ENCODE measurements at regions not wholly inside any gene's neighbourhood (a gene's known extent, or its start where the extent isn't known, plus 50 kb on each side); places are given as distances from the start of the nearest gene placed in this dataset.
"Not testable (repeated sequence)": the region's sequence is repeated elsewhere in the genome, so short reads cannot be mapped to it uniquely, and the experiment has no call there.

DNA sequence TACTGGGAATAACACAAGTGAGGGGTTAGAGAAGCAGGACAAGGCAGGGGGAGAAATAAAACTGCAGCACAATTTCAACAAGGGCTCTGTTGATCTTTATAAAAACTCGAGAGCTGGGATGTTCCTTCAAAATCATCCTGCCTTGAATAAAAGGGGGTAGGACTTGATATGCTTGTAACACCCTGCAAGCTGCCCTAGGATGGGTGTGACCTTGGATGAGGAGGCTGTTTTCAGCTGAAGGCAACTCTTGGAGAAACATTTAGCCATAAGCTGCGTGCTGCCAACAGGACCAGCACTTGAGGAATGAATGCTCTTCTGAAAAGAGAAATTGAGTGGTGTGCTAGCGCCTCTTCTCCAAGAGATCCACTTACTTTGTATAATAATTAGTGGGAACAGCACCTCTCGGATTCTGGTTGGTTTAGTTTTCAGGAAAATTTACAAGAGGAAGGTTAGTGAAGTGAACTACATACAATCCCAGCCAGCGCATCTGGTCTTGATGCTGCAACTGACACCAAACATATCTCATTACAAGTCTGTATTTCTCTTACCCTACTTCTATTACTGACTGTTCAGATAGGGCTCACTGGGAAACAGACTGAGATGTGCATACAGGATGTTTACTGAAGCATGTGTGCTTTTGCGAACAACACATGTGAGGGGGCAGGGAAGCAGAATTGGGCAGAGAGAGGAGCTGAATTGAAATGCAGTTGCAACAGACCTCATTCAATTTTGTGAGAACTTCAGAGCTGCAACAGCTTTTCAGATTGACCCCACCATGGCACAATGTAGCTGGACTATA is 643.0 kb upstream of the GOLIM4 start:
- DNase-seq = no peak

DNA sequence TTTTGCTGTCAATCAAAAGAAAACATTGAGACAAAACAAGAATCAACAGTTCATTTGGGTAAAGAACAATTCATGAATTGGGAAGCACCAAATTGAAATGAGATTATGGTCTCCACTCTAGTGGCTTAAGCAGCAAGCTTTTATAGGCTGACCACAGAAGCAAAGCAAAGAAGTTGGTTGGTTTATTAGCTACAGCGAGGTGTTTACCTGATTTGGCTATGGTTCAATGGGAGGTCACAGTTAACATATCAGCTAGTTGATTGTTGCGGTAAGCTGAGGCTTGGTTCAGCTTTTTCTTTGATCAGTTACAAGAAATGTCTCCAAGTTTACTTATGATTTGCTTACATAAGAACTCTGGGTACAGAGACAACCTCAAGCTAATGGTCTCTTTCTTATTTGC is 640.5 kb upstream of the GOLIM4 start:
- no peak for DNase-seq

DNA sequence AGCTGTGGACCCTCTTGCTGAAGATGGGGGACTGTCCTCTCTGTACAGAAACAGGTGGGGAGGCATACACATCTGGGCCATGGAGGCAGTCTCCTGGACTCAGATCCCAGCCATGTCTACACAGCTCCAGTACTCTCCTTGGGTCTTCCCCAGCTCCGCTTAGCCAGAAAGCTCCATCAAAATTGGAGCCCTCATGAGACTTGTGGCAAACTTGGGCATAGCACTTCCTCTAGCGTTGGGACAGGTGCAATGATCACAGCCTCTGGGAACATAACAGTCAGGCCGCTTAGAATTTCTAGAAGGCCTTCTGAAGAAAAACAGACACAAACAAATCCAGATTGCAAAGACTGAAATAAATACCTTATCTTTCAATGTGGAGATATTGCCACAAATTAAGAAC is 634.3 kb upstream of the GOLIM4 start:
- no peak for DNase-seq

DNA sequence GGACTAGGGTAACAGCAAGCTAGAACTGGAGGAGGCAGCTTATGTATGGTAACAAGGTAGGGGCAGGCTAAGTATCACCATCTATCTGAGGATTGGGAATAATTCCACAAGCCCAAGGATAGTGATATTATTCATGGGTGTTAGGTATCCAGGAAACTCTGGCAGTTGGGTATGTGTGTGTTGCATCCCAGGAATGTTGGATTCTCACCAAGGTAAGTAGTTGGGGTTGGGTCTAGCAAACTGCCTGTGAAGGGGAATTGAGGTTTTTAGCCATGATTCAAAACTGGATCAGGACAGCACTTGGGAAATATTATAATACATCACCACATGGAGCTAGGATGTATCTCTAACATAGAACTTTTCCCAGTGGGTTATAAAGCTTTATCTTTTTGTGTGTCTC is 626.4 kb upstream of the GOLIM4 start:
- DNase-seq = no peak

DNA sequence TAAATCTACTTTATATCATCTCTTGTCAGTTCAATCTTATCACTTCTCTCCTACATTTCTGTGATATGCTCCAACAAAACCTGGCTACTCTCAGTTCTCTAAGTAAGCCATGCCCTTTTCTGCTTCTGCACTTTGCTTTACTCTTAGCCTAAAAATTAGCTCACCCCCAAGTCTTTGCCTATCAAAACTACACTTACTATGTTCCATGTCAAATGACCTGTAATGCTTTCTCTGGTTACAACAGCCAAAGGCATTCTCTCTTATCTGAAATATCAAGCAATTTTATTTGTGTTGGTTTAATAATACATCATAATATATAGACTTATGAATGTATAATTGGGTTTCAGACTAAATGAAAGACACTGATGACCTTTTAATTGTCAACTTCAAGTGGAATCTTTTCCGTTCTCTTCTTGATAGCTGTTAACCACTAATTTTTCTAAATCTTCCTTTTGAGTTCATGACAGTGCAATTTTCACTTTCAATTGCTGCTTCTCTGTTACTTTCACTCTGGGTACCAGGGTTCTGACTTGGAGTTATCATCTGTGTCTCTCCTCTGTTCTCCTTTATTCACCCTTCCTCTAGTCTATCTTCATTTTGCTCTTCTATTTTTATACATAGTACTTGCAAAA is 619.0 kb upstream of the GOLIM4 start:
- DNase-seq = no peak

DNA sequence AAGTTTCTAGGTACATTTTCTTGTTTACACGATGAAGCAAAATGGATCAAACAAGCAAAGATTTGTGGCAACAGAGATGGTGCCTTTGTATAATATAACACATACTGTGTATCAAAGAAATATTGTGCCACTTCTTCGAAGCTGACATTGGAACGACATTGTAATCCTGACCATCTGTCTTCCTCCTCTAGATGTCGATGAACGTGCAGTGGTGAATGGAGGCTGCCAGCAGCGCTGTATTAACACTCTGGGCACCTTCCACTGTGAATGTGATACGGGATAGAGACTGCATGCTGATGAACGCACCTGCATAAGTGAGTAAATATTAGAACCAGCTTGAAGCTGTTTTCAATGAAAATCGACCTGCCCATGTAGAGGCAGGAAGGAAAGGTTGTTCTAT is 613.3 kb upstream of the GOLIM4 start:
- DNase-seq = no peak

DNA sequence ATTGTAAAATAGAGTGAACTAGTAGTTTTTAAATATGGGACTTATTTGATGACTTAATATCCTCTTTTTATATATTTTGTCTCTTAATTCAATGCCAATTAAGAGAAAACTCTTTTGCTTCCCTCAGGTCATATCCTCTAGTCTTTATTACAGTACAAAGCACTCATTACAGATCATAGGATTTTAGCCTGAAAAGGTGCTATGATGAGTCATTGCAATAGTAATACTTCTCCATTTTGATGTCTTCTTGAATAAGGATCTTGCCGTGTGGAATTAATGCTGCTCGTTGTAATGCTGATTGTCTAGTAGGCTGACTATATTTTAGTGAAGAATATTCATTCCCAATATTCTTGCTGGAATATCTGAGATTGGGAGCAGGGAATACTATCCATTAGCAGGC is 612.2 kb upstream of the GOLIM4 start:
- DNase-seq = no peak

DNA sequence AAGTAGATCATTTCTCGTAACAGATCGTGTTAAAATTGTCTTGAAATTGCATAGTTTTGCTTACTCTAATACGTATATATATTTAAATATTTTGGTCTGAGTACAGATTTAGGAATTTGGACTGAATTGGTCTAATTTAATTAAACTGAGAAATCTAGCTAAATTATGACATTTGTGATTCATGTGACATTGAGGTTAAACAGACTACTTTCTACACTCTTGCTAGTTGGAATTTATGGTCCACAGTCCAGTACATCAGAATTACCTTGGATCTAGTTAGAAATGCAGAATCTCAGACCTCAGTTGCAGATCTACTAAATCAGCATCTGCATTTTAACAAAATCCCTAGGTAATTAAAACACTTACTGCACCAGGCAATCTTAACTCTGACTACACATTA is 609.7 kb upstream of the GOLIM4 start:
- no peak for DNase-seq

DNA sequence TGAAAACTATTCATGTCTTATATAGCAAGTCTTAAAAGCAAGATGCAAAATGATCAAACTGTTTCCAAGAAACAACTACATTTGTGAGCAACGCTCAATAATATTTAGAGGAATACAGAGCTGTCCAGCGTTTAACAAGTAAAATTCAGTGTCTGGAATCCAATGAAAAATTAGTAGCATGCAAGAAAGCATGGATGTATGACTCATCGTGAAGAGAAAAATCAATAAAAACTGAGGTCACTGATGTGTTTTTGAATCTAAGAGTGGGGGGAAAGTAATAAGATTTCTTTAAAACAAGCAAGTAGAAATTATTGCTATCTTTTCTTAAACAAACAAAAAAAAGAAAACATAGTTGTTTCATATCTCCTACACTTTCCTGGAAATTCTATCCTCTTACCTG is 600.3 kb upstream of the GOLIM4 start:
- no peak for DNase-seq

DNA sequence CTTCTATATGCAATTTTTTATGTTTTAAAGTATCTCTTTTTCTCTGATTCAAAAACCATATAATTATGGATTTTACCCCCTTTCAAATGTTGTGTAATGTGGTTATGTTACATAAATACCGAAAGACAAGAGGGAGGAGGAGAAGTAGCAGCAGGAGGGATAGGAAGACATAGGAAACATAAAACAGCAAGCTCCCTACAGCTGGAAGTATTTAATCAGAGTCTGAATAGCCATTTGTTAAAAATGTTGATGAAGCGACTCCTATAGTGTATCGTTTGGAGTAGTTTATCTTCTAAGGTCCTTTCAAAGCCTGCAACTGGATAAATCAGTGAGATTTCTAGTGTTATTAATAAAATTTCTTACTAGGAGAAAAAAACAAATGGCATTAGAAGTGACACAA is 598.1 kb upstream of the GOLIM4 start:
- no peak for DNase-seq

DNA sequence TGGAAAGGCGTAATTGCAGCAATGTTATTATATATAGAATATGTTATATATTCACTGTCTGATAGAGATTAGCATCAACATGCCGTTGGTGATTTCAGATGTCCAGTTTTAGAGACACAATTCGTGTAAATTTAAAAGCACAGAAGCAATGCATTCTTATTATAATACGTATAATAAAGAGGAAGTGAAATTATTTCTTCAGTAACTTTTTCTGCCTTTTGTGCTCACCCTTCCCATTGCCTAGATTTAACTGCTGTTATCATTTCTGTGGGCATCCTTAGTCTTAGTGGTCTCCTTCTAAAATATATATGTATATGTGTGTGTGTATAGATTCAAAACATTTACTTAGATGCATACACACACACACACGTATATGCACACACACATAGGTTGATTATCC is 592.5 kb upstream of the GOLIM4 start:
- no peak for DNase-seq

DNA sequence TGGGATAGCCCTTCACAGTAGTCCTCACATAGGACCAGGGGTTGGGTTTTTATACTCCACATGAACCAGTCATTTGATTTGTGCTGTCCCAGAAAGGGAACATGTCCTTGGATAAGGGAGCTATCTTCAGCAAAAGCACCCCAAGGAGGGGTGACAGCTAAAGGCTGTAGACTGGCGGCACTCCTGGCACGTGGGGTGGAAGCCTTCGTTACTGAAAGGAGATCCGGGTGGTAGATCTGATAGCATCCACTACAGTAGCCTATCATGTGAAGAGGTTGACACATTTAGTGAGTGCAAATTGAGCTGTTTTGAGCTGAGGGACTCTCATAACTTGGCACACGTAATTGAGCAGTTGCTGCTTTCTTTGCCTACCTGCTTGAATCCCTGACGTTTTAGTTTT is 588.8 kb upstream of the GOLIM4 start:
- DNase-seq = no peak

DNA sequence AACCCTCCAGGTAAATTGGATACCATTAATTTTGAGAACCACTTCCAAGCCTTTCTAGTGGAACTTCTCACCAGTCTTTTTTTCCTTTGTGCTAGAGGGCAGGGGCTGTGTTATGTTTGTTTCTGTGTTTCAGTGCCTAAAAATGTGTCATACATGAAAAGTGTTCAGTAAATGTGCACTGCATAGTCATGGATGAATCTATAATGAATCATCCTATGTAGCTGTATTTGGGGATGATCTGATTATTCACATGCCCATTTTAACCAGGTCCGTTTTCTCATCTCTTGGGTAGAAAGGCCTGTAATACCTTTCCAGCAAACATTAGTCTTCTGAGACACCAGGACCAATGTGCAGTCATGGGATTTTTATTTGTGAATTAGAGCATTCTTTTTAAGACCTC is 583.0 kb upstream of the GOLIM4 start:
- no peak for DNase-seq

DNA sequence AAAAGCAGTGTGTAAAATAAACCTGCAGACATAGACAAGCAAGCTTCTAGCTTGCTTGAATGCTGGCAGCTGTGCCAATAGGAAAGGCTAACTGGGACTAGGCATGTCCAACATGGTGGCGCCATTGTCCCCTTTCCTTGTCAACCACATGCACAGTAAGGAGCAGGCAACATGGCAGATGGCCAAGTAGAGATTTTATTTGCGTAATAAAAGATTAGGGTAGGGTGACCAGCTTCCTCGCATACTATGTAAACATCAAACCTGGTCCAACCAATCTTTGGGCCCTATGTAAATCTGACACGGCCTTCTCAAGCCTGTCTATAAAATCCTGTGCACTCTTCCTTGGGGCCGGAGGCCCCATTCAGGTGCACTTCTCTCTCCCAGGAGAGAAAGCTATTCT is 575.4 kb upstream of the GOLIM4 start:
- no peak for DNase-seq

DNA sequence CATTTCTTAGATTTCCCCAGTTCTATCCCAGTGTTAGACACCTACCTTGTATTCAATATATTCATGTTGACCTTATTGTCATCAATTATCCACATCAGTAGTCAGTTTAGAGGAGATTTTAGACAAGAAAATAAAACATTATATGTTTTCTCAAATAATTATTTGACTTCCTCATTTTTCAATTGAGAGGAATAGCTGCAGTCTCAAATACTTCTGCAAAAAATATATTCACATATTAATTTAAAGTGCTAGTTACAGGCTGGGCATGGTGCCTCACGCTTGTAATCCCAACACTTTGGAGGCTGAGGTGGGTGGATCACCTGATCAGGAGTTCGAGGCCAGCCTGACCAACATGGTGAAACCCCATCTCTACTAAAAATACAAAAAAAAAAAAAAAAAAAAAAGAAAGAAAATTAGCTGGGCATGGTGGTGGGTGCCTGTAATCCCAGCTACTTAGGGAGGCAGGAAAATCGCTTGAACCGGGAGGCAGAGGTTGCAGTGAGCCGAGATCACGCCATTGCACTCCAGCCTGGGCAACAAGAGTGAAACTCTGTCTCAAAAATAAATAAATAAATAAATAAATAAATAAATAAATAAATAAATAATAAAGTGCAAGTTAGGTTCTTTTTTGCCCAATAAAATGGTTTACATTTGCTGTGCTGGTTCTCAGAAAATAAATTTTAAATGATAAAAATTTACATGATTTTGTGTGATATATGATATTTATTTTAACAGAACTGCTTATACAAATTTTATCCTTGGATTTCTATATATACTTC is 565.3 kb upstream of the GOLIM4 start:
- not testable (repeated sequence) for DNase-seq

DNA sequence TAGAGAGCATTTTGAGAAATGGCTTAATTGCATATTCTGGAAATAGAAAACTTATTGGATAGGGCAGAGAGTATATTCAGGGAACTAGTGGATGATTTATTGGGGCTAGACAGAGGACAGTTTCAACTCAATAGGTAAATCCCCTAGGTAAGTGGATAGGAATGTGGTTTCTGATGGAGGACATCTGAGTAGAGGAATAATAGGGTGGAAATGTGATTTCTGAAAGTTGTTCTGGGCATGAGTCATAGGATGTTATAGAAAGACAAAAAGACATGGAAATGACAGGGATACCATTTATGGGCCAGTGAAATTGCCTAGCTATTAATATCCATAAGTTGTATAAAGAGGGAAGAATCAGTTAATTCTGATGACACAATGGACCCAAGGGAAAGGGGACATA is 563.3 kb upstream of the GOLIM4 start:
- no peak for DNase-seq

DNA sequence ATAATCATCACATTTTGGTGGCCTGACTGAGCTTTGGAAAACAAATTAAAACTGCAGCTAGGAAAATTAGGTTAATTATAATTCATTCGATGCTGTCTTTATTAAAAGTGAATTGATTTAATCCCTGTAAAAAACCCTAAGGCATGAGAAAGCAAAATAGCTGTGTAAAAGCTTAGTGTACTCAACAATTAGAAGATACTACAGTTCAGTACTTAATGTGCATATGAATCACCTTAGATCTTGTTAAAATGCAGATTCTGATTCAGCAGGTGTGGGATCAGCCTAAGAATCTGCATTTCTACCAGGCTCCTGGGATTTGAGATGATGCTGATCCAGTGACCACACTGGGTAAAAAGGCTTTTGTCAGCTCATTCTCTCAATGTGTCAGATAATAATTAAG is 559.9 kb upstream of the GOLIM4 start:
- DNase-seq = no peak

DNA sequence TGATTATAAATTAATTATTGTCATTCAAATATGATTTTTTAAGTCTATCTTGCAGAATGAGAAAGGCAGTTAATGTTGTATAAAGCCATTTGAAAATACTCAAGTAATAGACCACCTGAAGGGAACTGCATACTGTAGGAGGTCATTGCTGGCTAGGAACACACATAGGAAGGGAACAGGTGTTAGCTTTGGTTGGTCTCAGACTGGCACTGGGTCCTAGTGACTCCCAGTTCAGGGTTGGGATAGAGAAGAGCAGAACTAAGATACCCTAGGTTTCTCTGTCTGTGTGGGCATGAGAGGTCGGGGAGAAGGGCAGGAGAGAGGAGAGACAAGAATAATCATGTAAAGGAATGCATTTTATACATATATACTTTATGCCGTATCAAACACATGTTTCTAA is 559.0 kb upstream of the GOLIM4 start:
- no peak for DNase-seq

DNA sequence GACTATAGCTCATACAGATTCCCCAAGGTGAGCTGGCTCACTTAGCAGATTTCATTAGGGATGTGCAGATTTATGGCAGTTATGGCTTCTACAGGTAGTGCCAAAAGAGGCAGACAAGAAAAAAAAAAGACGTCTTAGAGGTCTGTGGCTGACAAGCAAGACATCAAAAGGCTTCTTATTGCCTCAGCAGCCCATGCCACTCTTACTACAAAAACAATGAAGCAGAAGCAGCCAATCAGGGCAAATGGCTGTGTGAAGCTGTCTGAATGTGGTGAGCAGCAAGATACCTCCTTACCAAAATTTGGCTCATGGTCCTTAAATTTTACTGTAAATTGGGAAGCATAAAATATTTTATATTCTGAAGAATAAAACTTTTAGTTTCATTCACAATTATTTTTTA is 557.5 kb upstream of the GOLIM4 start:
- no peak for DNase-seq

DNA sequence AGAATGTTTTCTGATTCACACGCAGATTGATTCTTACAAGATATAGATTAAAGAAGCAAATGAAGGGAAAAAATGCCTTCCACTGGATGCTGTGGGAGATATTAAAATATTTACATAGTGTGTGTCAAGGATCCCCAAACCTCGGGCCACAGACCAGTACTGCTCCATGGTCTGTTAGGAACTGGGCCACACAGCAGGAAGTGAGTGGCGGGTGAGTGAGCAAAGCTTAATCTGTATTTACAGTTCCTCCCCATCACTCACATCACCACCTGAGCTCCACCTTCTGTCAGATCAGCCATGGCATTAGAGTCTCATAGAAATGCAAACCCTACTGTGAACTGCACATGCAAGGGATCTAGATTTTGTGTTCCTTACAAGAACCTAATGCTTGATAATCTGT is 552.6 kb upstream of the GOLIM4 start:
- no peak for DNase-seq

DNA sequence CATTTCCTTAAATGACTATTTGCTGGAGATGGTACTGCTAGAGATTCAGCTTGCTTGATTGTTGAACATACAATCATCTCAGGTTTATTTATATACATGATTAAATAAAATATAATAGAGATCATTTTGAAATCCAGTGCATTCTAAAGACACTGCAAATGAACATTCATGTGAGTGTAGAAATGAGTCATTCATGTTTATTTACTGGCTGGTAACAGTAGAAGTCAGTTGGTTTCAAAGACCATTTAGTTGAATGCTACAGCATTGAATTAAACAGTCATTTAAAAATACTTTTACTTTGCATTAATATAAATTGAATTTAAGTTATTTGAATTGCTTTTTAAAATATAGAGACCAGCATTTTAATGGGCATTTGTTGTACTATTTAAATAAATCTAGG is 551.9 kb upstream of the GOLIM4 start:
- no peak for DNase-seq

DNA sequence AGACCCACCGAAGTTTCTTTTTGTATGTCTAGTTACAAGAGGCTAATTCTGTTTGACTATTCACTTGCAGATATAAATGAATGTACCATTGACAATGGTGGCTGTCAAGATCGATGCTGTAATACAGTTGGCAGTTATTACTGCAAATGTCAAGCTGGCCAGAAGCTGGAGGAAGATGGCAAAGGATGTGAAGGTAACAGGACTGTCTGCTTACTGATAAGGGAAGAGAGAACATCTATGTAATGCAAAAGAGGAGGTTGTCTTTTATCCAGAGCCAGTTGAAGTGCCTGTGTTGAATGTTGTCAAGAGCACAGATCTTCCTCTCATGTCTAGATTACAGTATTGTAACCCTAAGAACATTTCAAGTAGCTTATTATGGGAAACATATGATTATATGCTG is 549.5 kb upstream of the GOLIM4 start:
- no peak for DNase-seq

DNA sequence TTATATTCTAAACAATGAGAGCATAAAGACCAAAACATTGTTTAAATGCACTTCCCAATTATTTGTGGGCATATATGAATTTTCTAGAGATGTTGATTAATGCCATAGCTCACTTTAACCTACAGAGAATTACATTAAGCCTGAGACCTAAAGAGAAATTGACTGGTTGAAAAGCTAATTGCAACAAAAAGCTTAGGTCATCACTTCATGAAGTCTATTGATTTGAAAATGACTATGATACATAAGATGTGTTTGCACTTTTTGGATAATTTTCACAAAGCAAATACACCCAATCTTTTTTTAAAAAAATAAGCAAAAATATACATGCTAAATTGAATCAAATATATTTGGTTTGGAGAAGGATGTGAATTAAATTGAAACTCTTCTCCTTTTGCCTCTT is 532.8 kb upstream of the GOLIM4 start:
- DNase-seq = no peak

DNA sequence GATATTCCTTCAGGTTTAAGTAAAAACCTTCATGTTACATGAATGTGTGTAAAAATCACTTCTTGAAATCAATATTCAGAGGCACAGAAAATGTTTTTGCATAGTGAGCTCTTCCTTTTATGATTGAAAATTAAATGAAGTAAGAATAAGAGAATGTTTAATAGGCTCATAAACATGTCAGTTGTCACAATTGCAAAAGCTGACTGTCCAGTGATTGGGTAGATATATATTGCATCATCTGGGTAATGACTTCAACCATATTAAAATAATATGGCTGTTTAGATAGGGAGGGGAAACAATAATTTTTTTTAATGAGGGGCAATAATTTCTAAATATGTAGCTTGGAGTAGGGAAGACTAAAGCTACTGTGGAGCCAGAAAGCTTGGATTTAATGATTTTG is 529.8 kb upstream of the GOLIM4 start:
- no peak for DNase-seq
